ENCODE measurements at regions not wholly inside any gene's neighbourhood (a gene's known extent, or its start where the extent isn't known, plus 50 kb on each side); places are given as distances from the start of the nearest gene placed in this dataset.

DNA sequence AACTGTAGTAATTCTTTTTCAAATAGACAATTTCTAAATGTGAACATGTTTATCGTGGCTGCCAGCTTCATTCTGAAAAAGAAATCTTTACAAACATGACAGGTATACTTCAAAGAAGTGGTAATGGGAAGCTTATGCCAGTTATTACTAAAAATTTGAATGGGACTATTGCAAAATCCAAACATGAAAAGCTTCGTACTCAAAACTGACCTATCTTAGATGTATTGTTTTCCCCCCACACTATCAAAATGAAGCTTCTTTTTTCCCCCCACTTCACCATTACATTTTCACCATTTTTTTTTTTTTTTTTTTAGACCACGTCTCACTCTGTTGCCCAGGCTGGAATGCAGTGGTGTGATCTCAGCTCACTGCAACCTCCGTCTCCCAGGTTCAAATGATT lies 50.4 kb upstream of the SERTAD2 start:
- WGBS, 2 donors (ENCODE audit: low coverage in 1 of 2), result 92 to 93% methylated on average over 3 to 4 of the region's 4 CpGs
- H3K27ac ChIP-seq, result no peak overlapping the region
- no peaks in the 10 kb centered on the region for H3K36me3 ChIP-seq
- H3K27me3 ChIP-seq, result no peaks in the 10 kb centered on the region
- no peak overlapping the region for H3K4me3 ChIP-seq
- no peaks in the 10 kb centered on the region for H3K4me1 ChIP-seq
- TF ChIP-seq, protein P1, sequence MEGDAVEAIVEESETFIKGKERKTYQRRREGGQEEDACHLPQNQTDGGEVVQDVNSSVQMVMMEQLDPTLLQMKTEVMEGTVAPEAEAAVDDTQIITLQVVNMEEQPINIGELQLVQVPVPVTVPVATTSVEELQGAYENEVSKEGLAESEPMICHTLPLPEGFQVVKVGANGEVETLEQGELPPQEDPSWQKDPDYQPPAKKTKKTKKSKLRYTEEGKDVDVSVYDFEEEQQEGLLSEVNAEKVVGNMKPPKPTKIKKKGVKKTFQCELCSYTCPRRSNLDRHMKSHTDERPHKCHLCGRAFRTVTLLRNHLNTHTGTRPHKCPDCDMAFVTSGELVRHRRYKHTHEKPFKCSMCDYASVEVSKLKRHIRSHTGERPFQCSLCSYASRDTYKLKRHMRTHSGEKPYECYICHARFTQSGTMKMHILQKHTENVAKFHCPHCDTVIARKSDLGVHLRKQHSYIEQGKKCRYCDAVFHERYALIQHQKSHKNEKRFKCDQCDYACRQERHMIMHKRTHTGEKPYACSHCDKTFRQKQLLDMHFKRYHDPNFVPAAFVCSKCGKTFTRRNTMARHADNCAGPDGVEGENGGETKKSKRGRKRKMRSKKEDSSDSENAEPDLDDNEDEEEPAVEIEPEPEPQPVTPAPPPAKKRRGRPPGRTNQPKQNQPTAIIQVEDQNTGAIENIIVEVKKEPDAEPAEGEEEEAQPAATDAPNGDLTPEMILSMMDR (IDR thresholded peaks at IDR 0.05), result no peak
- TF ChIP-seq EP300 (IDR thresholded peaks at IDR 0.05), result no peak
- TF ChIP-seq POLR2AphosphoS5 (IDR thresholded peaks at IDR 0.05), result no peak
- no peak for TF ChIP-seq POLR2A (IDR thresholded peaks at IDR 0.05)
- H3K9me3 ChIP-seq, result no peaks in the 10 kb centered on the region
- no peak for ATAC-seq

DNA sequence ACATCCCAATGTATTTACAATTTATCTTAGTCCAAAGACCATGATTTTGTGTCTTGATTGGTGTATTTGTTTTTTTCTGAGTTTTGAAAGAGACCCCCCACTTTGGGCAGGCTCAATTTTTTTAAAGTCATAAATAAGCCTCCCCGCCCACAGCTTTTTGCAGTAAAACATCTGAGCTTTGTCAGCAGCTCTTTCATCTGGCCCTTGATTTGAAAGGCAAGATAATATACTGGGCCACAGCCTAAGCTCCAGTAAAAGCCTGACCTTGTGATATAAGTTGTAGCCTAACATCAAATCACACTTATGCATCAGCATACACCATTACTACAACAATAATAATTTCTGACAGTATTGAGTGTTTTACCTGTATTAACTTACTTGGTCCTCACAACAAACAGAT lies 51.3 kb upstream of the SERTAD2 start:
- no peak overlapping the region for H3K4me3 ChIP-seq
- H3K36me3 ChIP-seq, result no peaks in the 10 kb centered on the region
- H3K27me3 ChIP-seq, result no peaks in the 10 kb centered on the region
- no peaks in the 10 kb centered on the region for H3K4me1 ChIP-seq
- 100% methylated on average over 1 of the region's 1 CpG for WGBS, 2 donors (ENCODE audit: low coverage in 1 of 2)
- H3K27ac ChIP-seq, result no peak overlapping the region
- H3K9me3 ChIP-seq, result no peaks in the 10 kb centered on the region
- TF ChIP-seq POLR2AphosphoS5 (IDR thresholded peaks at IDR 0.05) (no peak), EP300 (IDR thresholded peaks at IDR 0.05) (no peak), POLR2A (IDR thresholded peaks at IDR 0.05) (no peak)
- TF ChIP-seq, protein P1 (IDR thresholded peaks at IDR 0.05), result no peak
- ATAC-seq, result no peak

DNA sequence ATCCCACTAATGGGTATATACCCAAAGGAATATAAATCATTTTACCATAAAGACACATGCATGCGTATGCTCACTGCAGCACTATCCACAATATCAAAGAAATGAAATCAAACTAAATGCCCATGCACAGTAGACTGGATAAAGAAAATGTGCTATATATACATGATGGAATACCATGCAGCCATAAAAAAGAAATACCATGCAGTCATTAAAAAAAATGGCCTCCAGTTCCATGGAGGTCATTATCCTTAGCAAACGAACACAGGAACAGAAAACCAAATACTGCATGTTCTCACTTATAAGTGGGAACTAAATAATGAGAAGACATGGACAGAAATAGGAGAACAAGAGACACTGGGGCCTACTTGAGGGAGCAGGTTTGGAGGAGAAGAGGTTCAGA lies 53.6 kb upstream of the SERTAD2 start:
- no peaks in the 10 kb centered on the region for H3K9me3 ChIP-seq
- no peak for ATAC-seq
- 94% methylated on average over 2 of the region's 2 CpGs for whole genome bisulfite sequencing, 2 donors (ENCODE audit: low coverage in 1 of 2)
- no peaks in the 10 kb centered on the region for H3K27me3 ChIP-seq
- no peaks in the 10 kb centered on the region for H3K36me3 ChIP-seq
- no peaks in the 10 kb centered on the region for H3K4me1 ChIP-seq
- no peak overlapping the region for H3K4me3 ChIP-seq
- no peak overlapping the region for H3K27ac ChIP-seq
- TF ChIP-seq POLR2AphosphoS5 (IDR thresholded peaks at IDR 0.05) (no peak), EP300 (IDR thresholded peaks at IDR 0.05) (no peak), POLR2A (IDR thresholded peaks at IDR 0.05) (no peak)
- TF ChIP-seq, protein P1 (IDR thresholded peaks at IDR 0.05), result no peak

DNA sequence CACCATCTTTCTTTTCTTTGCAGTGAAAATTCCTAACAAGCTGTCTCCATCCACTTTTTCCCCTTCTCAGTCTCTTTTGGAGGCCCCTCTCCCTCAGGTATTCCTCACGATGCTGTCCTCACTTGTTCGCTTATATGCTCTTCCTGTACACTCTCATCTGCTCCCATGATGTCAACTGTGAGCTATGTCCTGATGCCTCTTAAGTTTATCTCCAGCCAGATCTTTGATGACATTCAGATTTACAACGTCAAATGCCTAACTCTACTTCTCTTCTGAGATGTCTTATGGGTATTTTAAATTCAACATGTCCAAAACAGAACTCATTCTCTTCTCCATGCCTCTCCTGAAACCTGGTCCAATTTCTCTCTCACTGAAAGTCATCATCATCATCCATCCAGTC lies 55.1 kb upstream of the SERTAD2 start:
- WGBS, 2 donors (ENCODE audit: low coverage in 1 of 2), result 80 to 87% methylated on average over 2 to 3 of the region's 3 CpGs

DNA sequence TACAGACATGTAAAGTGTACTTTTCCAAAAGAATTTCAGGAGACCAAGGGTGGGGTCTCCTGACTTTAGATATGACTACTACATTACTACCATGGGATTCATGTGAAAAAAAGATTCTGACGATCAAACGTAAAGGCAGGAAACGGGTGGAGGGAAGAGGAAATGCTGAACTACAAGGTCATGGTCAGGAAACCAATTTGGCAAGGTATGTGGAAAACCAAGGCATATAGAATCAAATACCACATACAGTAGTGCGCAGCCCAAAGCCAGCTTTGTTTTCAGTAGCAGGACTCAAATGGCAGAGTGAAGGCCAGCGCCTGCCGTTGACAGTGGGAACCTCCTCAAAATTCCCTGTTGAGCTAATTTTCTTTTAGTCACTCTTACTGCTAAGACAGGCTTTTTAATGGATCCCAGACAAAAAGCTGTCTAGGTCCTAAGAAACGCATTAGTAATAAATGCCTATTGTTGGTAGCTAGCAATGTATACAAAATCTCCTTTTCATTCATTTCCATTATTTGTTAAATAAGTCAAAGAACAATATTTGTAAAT lies 57.6 kb upstream of the SERTAD2 start:
- H3K27me3 ChIP-seq, result no peaks in the 10 kb centered on the region
- H3K4me1 ChIP-seq, result no peaks in the 10 kb centered on the region
- TF ChIP-seq, protein P1 (IDR thresholded peaks at IDR 0.05), result no peak
- TF ChIP-seq POLR2A (IDR thresholded peaks at IDR 0.05), result no peak
- TF ChIP-seq POLR2AphosphoS5 (IDR thresholded peaks at IDR 0.05), result no peak
- TF ChIP-seq EP300 (IDR thresholded peaks at IDR 0.05), result no peak
- no peaks in the 10 kb centered on the region for H3K36me3 ChIP-seq
- H3K27ac ChIP-seq, result no peak overlapping the region
- WGBS, 2 donors (ENCODE audit: low coverage in 1 of 2), result 62 to 72% methylated on average over 5 to 7 of the region's 7 CpGs
- H3K9me3 ChIP-seq, result no peaks in the 10 kb centered on the region
- no peak overlapping the region for H3K4me3 ChIP-seq
- no peak for ATAC-seq

More for the DNA sequence above, 55.1 kb upstream of the SERTAD2 start:
- Histone ChIP-seq H3K4me1 (no peaks in the 10 kb centered on the region), H3K27ac (no peak overlapping the region), H3K9me3 (no peaks in the 10 kb centered on the region), H3K4me3 (no peak overlapping the region), H3K27me3 (no peaks in the 10 kb centered on the region), H3K36me3 (no peaks in the 10 kb centered on the region)
- ATAC-seq, result no peak
- TF ChIP-seq EP300 (IDR thresholded peaks at IDR 0.05) (no peak), POLR2AphosphoS5 (IDR thresholded peaks at IDR 0.05) (no peak), POLR2A (IDR thresholded peaks at IDR 0.05) (no peak)
- TF ChIP-seq, protein P1 (IDR thresholded peaks at IDR 0.05), result no peak
